D341Med (cell line): ENCODE measurements at regions not wholly inside any gene's neighbourhood (a gene's known extent, or its start where the extent isn't known, plus 50 kb on each side); places are given as distances from the start of the nearest gene placed in this dataset.
"Not testable (repeated sequence)": the region's sequence is repeated elsewhere in the genome, so short reads cannot be mapped to it uniquely, and the experiment has no call there.

ENCODE experiments used
- DNase-seq: peaks from one replicate; pipeline ENCODE4 v3.0.0; 2012; ENCODE audit warnings: low spot score

DNA sequence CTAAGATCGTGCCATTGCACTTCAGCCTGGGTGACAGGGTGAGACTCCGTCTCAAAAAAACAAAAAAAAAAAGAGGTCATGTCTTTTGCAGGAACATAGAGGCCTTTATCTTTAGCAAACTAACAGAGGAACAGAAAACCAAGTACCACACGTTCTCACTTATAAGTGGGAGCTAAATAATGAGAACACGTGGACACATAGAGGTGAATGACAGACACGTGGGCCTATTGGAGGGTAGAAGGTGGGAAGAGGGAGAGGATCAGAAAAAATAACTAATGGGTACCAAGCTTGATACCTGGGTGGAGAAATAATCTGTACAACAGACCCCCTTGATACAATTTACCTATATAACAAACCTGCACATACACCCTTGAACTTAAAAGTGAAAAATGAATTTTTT lies 401.4 kb upstream of the NAALADL2 start:
- no peak for DNase-seq

DNA sequence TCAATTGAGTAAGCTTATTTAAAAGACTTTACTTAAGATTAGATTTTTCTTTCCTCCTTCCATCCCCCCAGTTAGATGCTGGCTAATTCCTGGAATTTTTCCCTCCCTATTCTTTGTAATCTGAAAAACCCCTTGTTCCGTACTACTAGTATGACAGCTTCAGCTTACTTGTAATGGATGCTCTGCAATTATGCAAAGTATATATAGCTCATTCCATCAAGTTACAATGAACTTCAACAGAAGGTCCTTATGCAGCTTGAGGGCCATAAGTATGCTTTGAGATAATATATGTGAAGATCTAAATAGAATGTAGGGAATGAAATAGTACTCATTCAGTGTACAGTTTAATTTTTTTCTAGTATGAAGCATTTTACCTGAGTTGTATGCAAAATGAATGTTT lies 398.3 kb upstream of the NAALADL2 start:
- DNase-seq, result no peak

DNA sequence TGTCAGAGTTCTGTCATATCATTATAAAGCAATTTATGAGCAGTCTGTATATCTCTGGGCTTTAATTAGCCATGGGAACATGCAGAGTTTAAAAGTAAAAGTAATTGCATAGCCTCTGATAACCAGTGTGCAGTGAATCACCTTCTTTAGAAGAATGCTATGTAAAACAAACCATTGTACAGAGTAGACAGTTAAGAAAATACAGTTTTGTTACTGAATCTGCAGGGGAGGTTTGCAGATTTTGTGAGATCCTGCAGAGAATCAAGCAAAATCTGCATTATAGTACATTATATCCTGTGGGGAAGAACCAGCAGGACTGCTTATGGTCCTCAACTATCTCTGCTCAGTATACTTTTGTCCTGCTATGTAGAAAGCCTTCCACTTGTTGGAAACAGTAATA lies 396.2 kb upstream of the NAALADL2 start:
- no peak for DNase-seq

DNA sequence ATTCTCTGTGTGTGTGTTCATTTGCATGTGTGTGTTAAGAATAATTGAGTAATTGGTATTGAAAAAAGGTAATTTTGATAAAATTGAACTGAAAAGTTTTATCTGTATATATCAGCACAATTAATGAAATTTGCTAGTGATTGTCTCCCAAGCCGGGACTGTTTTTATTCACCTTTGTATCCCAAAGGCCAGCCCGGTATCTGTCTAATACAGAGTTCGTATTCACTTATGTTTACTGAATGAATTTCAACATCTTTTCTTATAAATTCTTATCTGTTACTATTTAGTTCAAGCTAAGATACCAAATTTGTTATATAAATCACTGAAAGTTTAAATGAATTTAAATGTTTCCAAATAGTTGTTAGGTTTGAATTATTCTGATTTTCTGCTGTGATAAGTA lies 394.0 kb upstream of the NAALADL2 start:
- no peak for DNase-seq

DNA sequence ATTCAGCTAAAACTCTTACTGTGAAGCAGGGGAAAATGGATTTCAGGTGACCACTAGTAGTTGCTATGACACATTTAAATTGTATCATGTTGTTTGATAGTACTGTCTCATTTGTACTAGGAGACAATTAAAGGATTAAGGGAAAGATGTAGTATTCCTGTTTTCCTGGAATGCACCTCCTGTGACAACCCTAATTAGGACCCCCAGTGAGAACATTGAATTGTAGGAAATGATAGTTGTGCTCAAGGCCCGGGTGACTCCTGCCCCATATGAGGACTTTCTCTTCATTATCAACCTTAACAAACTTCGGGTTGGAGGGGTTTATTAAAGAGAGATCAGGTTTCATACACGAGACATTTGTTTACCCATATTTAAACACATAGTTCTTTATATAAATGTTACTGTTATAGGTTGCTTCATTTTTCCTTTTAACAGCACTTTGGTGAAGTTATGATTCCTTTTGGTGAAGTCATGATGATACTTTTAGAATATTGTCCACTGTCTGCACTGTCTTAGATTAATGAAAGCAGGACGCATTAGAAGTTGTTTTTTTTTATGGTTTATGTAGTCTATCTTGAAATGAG lies 392.6 kb upstream of the NAALADL2 start:
- no peak for DNase-seq

DNA sequence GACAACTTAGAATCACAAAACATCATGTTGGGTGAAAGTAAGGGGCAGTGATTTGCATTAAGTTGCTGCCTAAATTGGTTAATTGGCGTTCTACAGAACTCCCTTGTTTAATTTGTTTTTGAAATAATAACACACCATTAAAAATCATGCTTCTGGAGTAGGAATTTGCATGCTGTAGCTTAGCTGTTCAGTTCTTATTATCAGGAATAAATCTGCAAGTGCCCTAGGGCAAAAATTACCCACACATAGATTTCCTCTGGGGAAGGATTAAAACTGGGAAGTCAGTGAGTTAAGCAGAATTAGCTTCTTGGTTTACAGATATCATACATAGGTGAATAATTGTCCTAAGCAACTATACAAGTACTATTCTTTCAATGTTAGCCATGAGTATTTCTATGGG lies 381.6 kb upstream of the NAALADL2 start:
- DNase-seq, result no peak

DNA sequence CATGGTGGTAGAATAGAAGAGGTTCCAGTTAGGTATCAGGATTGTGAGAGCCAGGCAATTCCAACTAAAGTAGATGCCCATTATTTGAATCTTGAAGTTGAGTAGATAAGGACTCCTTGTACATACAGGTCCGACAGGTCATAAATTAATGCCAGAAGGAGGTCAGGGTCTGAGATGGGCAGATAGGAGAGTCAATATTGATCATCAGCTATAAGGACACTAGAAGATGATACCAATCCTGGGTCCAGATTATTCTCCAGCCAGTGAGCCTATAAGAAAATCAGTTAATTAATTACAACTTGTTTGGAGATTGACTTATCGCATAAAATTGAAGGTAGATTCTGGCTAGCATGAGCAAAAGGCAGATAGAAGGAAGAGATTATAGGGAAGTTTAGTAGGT lies 378.4 kb upstream of the NAALADL2 start:
- DNase-seq, result no peak

DNA sequence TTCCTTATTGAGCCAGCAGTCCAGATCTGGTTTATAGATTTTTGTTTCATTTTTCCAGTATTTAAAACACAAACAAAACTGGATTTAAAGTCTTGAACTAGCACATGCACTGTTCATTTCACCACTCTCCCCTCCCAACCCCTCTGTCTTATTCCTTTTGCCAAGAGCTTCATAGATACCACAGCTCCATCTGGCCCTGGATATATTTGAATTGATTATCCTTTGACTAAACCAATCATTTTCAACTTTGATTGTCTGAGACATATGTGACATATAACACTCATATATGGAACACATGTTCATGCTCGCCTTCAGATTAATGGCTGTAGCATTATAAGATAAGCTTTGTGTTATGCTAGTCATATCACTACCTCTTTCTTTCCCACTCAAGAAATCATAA lies 376.6 kb upstream of the NAALADL2 start:
- no peak for DNase-seq

DNA sequence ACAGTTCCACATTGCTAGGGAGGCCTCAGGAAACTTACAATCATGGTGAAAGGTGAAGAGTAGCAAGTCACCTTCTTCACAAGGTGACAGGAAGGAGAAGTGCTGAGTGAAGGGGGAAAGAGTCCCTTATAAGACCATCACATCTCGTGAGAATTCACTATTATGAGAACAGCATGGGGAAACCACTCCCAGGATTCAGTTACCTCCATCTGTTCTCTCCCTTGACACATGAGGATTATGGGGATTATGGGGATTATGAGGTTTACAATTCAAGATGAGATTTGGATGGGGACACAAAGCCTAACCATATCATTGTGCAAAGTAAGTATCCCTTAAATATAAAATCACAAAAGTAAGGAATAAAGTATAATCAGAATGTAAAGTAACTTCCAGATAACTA lies 375.9 kb upstream of the NAALADL2 start:
- no peak for DNase-seq

DNA sequence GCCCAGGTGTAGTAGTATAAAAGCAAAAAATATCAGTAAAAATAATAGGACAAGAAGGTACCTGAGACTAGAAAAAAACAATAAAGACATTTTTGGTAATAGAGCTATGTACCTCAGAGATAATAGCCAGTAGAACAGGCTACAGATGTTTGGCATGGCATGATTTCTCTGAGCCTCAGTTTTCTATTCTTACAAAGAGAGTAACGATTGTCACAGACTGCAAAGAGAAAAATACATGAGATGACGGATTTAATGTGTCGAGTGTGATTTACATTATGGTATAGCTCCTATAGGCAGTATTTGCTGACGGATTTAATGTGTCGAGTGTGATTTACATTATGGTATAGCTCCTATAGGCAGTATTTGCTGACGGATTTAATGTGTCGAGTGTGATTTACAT lies 375.3 kb upstream of the NAALADL2 start:
- DNase-seq, result not testable (repeated sequence)

DNA sequence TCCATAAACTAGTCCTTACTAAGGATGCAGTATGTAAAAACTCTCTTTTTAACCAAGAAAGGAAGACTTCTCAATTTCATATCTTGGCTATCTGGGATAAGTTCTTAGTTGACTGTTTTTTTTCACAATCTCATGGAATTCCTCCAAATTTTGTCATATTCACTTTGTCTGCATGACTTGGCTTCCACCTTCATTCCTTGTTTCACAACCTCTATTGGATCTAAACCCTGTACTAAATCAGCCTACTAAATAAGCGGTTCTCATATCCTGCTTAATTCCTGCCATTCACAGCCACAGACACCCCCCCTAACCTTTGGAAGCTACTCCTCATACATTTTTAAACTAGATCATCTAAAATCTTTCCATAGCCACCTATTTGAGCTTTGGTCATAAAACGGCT lies 370.6 kb upstream of the NAALADL2 start:
- DNase-seq, result no peak

DNA sequence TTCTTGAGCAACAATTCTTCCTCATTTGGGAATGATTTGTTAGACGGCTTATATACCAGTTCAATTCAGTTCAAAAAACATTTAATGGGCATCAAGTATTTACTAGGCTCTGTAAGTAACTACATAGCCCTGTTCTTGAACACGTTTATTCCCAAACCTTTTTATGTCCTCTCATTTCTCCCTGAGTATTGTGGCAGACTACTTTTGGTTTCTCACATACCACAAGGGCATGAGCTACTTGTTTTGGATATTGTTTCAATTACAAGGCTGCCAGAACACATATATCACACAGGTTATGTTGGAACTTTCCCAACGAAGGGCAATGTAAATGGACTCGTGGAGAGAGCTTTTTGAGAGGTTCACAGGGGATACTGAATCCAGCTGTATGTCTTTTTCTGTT lies 363.8 kb upstream of the NAALADL2 start:
- no peak for DNase-seq

DNA sequence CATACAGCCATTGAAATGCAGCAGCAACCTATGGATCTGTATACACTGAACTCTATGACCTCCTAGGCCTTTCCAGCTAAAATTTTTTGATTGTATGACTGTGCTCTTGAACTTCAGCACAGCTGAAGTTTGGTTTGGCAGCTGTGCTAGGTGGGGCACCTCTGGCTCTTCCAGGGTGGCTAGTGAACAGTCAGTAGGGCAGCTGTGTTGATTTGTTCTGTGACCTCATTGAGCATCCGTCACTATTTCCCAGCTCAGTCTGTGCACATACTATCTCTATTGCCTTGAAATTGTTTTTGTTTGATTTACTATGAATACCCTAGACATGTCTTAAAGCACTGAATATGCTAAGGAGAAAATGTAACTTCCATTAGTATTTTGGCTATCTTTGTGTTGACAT lies 363.2 kb upstream of the NAALADL2 start:
- no peak for DNase-seq

DNA sequence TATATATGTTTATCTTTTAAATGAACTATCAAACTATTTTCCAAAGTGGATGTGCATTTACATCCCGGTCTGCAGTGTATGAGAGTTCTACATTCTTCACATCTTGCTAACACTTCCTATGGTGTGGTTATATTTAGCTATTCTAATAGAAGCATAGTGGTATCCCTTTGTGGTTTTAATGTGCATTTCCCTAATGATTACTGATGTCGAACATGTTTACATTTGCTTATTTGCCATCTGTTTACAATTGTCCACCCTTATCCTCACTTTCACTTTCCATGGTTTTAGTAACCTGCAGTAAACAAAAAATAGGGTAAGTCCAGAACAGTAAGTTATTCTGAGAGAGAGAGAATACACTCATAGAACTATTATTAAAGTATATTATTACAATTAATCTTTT lies 360.5 kb upstream of the NAALADL2 start:
- DNase-seq, result no peak

DNA sequence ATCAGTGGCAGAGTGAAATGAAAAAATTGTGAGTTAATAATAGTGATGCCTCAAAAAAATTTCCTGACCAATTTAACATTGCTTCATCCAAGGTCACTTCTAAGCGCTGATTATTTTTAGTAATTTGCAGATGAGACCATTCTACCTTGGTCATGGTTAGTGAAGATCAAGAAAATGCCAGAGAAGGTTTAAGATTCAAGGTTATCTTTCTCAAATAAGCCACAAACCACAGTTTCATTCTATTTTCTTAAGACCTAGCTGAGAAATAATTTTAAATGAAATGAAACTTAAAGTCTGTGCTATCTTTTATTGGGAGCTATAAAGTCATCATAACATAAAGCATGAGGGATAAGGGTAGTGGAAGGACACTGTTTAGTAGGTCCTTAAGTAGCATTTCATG lies 353.9 kb upstream of the NAALADL2 start:
- DNase-seq, result no peak

DNA sequence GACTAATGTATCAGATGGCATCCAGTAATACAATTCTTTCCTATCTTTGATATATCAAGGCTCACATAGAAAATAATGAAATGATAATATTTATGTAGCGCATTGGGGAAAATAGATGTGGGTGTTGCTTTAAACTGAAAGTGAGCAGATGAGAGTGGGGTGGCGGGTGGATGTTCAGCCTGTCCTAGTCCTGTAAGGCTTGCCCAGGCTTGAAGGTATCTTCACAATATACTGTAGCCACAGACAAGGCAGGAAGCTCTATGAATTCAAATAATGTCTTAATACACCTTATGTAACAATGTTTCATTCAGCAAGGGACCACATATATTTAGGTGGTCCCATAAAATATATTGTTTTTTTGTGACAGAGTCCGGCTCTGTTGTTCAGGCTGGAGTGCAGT lies 334.9 kb upstream of the NAALADL2 start:
- no peak for DNase-seq

DNA sequence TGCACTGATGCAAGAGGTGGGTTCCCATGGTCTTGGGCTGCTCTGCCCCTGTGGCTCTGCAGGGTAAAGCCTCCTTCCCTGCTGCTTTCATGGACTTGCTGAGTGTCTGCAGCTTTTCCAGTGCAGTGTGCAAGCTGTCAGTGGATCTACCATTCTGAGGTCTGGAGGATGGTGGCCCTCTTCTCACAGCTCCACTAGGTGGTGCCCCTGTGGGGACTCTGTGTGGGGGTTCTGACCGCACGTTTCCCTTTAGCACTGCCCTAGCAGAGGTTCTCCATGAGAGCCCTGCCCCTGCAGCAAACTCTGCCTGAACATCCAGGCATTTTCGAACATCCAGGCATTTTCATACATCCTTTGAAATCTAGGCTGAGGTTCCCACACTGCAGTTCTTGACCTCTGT lies 329.8 kb upstream of the NAALADL2 start:
- no peak for DNase-seq

DNA sequence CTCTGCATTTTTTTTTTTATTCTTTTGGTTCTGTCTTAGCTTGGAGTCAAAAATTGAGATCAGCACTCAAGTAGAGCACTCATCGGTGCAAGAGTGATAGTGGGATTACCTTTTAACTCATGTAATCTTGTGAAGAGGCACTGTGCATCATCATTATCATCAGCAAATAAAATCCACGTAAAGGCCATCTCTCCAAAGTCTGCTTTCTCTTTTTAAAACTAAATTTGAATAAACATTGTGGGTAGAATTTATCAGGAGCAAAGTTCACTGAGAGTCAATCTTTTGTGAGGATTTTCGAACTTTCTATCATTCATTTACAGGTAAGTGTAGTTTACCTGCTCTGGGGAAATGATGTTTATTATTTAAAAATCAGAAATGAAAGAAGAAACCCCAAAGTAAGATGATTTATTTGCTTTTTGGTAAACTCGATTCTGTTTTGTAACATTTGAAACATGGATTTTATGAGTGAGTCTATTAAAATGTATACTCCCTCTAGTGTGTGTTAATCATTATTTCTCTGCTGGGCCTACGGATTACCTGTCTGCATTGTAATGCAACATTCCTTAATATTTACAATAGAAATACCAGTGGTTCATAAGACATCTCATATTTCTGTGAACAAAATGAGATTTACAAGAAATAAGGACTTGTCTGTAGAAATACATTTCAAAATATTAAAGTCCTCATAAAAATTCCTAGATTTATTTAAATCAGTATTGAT lies 327.7 kb upstream of the NAALADL2 start:
- DNase-seq, result no peak

DNA sequence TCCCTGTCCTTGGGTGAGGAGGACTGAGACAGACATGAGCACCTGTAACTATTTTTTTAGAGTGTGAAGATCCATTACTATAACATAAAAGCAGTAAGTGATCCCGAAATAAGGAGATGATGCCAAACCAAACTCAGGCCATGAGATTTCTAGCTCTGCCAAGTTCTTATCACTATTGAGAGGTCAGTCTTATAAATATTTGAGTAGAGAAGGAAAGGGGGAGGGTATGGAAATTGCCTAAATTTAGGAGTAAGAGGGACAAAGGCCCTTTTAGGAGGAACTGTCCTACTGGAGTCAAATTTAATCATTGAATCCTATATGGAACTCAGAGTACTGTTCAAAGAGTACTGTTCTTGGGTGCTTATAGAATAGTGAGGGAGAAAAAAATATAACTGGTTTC lies 326.9 kb upstream of the NAALADL2 start:
- DNase-seq, result no peak

DNA sequence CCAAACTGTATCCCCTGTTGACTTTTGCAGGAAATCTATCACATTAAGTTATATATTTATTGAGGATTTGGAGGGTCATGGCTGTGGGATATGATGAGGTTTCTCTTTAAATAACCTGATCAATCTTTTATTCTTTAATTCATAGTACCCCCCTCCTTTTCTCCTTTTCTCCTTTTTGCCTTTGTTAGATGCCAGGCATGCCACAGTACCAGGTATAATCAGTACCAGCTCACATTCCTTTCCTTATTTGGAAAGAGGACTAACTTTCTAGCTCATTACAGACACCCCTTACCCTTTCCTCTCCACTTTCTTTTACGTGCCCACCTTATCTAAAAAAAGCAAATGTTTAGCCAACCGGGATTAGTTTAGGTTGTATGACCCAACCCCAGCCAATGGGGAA lies 326.4 kb upstream of the NAALADL2 start:
- no peak for DNase-seq

DNA sequence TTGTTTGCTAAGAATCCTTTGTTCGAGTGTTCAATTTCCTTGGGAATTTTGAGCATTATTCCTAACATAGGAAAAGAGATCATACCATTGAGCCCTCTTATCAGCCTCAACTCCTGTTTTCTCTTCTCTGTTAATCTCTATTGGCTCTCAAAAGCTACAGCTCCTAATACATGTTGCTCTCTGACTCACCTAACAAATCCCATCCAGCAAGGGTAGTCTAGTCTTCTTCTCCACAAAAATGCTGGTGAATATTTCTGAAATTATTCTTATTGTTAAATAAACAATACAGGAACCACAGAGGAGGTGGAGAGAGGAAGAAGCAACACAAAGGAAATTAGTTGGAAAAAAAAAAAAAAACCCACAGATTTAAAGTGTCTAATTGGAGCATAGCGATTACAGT lies 325.8 kb upstream of the NAALADL2 start:
- DNase-seq, result no peak

DNA sequence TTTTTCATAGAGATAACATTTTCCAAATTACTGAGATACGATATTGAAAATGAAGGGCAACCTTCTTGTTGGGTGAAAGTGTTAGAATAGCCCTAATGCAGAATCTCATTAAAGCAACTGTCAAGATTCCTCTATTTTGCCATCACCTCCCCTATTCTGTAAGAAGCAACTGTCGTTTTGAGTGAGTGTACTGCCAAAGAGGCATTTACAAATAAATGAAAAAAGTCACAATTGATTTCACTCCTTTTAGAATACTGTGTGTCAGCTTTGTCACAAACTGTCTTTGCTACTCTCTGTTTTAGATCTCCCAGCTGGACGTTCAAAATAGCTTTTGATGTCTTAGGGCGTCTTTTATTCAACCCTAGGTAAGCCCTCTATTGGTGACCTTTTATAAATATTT lies 322.8 kb upstream of the NAALADL2 start:
- DNase-seq, result no peak

DNA sequence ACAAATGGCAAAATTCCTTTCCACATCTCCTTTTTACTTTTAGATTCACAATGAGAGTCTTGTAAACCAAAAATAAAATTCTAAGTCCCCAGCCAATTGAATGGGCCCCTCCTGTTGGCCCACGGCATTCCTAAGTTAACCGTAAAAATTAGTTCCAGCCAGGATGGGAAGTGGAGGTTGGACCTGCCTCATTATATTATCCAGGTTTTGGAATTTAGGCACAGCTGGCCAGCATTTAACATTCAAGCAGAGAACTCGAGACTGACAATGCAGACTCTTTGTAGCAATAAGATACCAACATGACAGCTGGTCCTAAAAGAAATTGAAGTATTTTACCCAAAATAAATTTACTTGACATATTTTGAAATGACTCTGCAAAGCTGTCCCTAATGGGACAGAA lies 321.0 kb upstream of the NAALADL2 start:
- DNase-seq, result no peak

DNA sequence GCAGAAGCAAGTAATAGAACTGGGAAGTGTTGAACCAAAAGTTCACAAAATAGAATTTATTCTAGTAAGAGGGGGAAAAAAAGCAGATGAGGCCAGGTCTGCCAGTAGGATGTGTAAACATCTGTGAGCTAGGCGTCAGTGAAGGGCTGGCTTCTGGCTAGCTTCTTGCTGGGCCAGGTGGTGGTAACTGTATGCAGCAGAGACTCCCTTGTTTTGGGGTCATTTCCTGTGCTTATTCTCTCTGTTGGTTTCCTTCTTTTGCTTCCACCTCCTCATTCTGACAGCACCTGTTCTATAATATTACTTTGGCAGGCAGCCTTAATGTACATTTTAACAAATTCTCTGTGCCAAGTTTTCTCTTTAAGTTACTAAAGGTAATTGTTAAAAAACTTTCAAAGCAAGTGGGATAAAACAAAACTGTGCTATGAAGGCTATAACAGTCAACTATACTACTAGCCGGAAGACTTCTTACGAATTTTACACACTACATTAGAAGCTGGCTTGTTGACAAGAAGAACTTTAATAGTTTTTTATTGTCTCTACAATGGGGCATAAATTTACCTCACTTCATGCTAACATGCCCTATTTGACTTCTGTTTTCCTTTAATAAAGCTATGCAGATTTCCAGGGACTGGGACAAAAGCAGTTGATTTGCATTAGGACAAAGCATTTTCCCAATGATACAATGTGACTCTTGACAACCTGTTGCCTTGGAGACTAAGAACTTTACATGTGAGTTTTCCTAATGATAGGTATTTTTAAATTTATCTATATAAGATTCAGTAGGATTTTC lies 318.8 kb upstream of the NAALADL2 start:
- DNase-seq, result no peak
